HEK293T (cell line): ENCODE measurements at regions not wholly inside any gene's neighbourhood (a gene's known extent, or its start where the extent isn't known, plus 50 kb on each side); places are given as distances from the start of the nearest gene placed in this dataset.

Source experiments
- CTCF ChIA-PET: fragments of 350-600 bp; formaldehyde crosslinking; extraction: SDS; loops from one replicate; lab custom pipeline; 2021; ENCODE audit warnings: antibody characterized with exemption, inconsistent platforms; lab: Yijun Ruan, JAX
- POLR2A ChIA-PET: fragments of 350-600 bp; formaldehyde crosslinking; extraction: SDS; loops from one replicate; lab custom pipeline; 2020; ENCODE audit warnings: antibody characterized with exemption, inconsistent platforms; lab: Yijun Ruan, JAX
- DNase-seq: peaks from one replicate; pipeline ENCODE4 v3.0.0; 2012; ENCODE audit warnings: mixed read lengths; ENCODE audit errors: extremely low spot score
- ARNT ChIP-seq: fragments of 450-650 bp; IDR thresholded peaks from 2 replicates; pipeline ENCODE4 v1.6.1; 2017; ENCODE audit warnings: mild to moderate bottlenecking
- BHLHE40 ChIP-seq: fragments of 450-650 bp; IDR thresholded peaks from 2 replicates; pipeline ENCODE4 v1.6.1; 2016; ENCODE audit warnings: mild to moderate bottlenecking, moderate library complexity, borderline replicate concordance
- CTBP1 ChIP-seq: fragments of 450-650 bp; IDR thresholded peaks from 2 replicates; pipeline ENCODE4 v1.6.1; 2016; ENCODE audit warnings: borderline replicate concordance
- ELF4 ChIP-seq: fragments of 450-650 bp; IDR thresholded peaks from 2 replicates; pipeline ENCODE4 v1.6.1; 2017; ENCODE audit warnings: antibody characterized with exemption
- FOXA1 ChIP-seq: fragments of 450-650 bp; IDR thresholded peaks from 2 replicates; pipeline ENCODE4 v1.6.1; 2016; ENCODE audit warnings: mild to moderate bottlenecking
- FOXK2 ChIP-seq: fragments of 450-650 bp; IDR thresholded peaks from 2 replicates; pipeline ENCODE4 v1.6.1; 2016; ENCODE audit warnings: mild to moderate bottlenecking
- FOXM1 ChIP-seq: fragments of 450-650 bp; IDR thresholded peaks from 2 replicates; pipeline ENCODE4 v1.6.1; 2017; ENCODE audit warnings: mild to moderate bottlenecking, borderline replicate concordance
- HDGF ChIP-seq: fragments of 450-650 bp; IDR thresholded peaks from 2 replicates; pipeline ENCODE4 v1.6.1; 2017; ENCODE audit warnings: antibody characterized with exemption, borderline replicate concordance
- L3MBTL2 ChIP-seq: fragments of 450-650 bp; conservative IDR thresholded peaks from 2 replicates; pipeline ENCODE4 v1.6.1; 2016; ENCODE audit warnings: mild to moderate bottlenecking
- LEF1 ChIP-seq: fragments of 450-650 bp; IDR thresholded peaks from 2 replicates; pipeline ENCODE4 v1.6.1; 2017; ENCODE audit warnings: mild to moderate bottlenecking, borderline replicate concordance
- NFRKB ChIP-seq: fragments of 450-650 bp; IDR thresholded peaks from 2 replicates; pipeline ENCODE4 v1.6.1; 2016; ENCODE audit warnings: mild to moderate bottlenecking, moderate library complexity
- SP1 ChIP-seq: fragments of 450-650 bp; IDR thresholded peaks from 2 replicates; pipeline ENCODE4 v1.6.1; 2017
- SUZ12 ChIP-seq: fragments of 450-650 bp; IDR thresholded peaks from 2 replicates; pipeline ENCODE4 v1.6.1; 2016; ENCODE audit warnings: mild to moderate bottlenecking
- TARDBP ChIP-seq: fragments of 450-650 bp; IDR thresholded peaks from 2 replicates; pipeline ENCODE4 v1.6.1; 2016
- ZNF384 ChIP-seq: fragments of 450-650 bp; IDR thresholded peaks from 2 replicates; pipeline ENCODE4 v1.6.1; 2016
- TF ChIP-seq, protein P1 (sequence below): fragments of 450-650 bp; IDR thresholded peaks from 2 replicates; pipeline ENCODE4 v1.6.1; 2016

- ChIA-PET CTCF (no interaction called here), POLR2A (no interaction called here)
- TF ChIP-seq ARNT = no peak
- no peak for TF ChIP-seq TARDBP
- TF ChIP-seq CTBP1 = no peak
- TF ChIP-seq NFRKB = no peak
- TF ChIP-seq ELF4 = no peak
- no peak for TF ChIP-seq LEF1
- TF ChIP-seq, protein P1, sequence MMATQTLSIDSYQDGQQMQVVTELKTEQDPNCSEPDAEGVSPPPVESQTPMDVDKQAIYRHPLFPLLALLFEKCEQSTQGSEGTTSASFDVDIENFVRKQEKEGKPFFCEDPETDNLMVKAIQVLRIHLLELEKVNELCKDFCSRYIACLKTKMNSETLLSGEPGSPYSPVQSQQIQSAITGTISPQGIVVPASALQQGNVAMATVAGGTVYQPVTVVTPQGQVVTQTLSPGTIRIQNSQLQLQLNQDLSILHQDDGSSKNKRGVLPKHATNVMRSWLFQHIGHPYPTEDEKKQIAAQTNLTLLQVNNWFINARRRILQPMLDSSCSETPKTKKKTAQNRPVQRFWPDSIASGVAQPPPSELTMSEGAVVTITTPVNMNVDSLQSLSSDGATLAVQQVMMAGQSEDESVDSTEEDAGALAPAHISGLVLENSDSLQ = no peak
- no peak for TF ChIP-seq FOXK2
- TF ChIP-seq SP1 = no peak
- no peak for TF ChIP-seq FOXA1
- no peak for TF ChIP-seq FOXM1
- DNase-seq = no peak
Measured at GRCh38 chr9:82722051-82722450, 340.9 kb downstream of the RASEF start.

GRCh38 chr9:82722561-82722960 is 340.4 kb downstream of the RASEF start:
- ChIA-PET CTCF (no interaction called here), POLR2A (no interaction called here)
- TF ChIP-seq BHLHE40 (no peak), HDGF (no peak), NFRKB (no peak), L3MBTL2 (no peak), CTBP1 (no peak), TARDBP (no peak), ARNT (no peak)
- TF ChIP-seq, protein P1 = no peak
- no peak for DNase-seq

DNA sequence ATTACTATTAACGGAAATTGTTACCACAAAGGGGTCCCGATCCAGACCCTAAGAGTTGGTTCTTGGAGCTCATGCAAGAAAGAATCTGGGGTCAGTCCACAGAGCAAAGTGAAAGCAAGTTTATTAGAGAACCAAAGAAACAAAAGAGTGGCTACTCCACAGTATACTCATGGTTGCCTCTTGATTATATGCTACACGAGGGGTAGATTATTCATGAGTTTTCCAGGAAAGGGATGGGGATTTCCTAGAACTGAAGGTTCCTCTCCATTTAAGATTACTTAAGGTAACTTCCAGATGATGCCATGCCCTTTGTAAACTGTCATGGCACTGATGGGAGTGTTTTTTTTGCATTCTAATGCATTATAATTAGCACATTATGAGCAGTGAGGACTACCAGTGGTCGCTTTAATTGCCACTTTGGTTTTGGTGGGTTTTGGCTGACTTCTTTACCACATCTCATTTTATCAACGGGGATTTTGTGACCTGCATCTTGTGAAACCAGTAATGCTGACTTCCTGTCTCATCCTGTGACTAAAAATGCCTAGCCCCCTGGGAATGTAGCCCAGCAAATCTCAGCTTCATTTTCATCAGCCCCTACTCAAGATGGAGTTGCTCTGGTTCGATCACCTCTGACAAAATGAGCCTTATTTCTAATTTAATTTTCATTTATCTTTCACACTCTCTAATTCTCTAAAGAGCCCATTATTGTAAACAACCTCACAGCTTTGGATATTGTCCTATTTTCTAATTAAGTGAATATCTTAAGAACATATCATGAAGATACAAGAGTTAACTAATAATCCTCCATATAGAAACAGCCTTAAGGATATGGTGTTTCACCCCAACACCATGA is 336.3 kb downstream of the RASEF start:
- ChIA-PET CTCF (no interaction called here), POLR2A (no interaction called here)
- TF ChIP-seq L3MBTL2 (no peak), HDGF (no peak), SP1 (no peak), ZNF384 (no peak), ARNT (no peak), TARDBP (no peak), BHLHE40 (no peak), SUZ12 (no peak), FOXM1 (no peak), CTBP1 (no peak), NFRKB (no peak)
- DNase-seq = no peak

GRCh38 chr9:82729141-82729540 is 333.8 kb downstream of the RASEF start:
- ChIA-PET POLR2A (no interaction called here), CTCF (no interaction called here)
- TF ChIP-seq SUZ12 = no peak
- DNase-seq = no peak

DNA sequence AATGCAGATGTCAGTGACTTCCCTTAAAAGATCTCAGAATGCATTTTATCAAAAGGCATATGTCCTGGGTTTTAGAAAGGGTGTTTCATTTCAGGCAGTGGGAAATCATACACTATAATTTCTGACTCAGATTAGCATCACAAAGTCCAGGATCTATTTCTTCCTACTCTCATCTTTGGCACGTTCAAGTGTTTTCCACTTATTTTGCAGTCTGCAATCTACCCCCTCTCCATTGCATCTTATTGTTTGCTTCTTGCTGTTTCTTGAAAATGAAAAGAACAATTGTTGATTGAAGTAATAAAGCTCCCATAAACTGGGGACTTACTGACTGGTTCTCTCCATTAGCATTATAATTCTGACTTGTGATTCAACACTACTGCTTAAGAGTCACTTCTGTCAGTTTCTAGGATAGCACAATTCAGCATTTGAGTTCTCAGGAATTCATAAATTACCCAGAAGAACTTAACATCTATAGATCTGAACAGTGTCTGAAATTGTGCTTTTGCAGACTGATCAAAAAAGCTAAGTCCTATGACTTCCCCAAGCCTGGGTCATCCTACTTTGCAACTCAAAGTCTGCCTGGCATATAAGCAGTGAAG is 332.9 kb downstream of the RASEF start:
- DNase-seq = no peak
- TF ChIP-seq LEF1 = no peak
- TF ChIP-seq L3MBTL2 = no peak
- TF ChIP-seq NFRKB = no peak
- TF ChIP-seq ZNF384 = no peak
- no peak for TF ChIP-seq ARNT
- ChIA-PET CTCF (no interaction called here), POLR2A (no interaction called here)

GRCh38 chr9:82732928-82733327 is 330.0 kb downstream of the RASEF start:
- ChIA-PET CTCF (interaction anchor here (0.7 kb wide), 1 partner anchor 11 kb away, joined by 4 read pairs; no protein-coding TSS in a partner anchor), POLR2A (no interaction called here)
- no peak for DNase-seq
- no peak for TF ChIP-seq CTBP1
- no peak for TF ChIP-seq ZNF384
- no peak for TF ChIP-seq ARNT

GRCh38 chr9:82736126-82736525 is 326.8 kb downstream of the RASEF start:
- TF ChIP-seq TARDBP (no peak), HDGF (no peak), LEF1 (no peak), NFRKB (no peak), FOXA1 (no peak), L3MBTL2 (no peak), SUZ12 (no peak), CTBP1 (no peak), SP1 (no peak)
- no peak for DNase-seq
- ChIA-PET CTCF (no interaction called here), POLR2A (no interaction called here)

DNA sequence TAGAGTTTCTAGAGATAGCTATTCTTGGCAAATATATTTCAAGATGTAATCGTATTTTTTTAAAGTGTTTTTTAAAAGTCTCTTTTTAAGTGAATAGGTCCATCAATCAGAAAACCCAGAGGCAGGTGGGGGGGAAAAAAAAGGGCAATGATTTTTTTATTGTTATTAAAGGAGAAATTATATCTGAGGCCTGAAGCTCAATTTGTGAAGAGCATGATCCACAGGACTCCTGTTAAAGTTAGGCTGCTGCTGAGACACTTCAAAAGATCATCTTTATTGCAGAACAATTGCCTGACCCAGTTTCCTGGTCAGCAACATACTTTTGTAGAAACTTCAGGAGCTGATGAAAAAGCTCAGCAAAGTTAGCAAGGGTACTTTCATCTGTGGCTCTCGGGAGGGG is 326.2 kb downstream of the RASEF start:
- ChIA-PET POLR2A (no interaction called here), CTCF (no interaction called here)
- no peak for TF ChIP-seq CTBP1
- TF ChIP-seq FOXA1 = no peak
- TF ChIP-seq ARNT = no peak
- no peak for TF ChIP-seq TARDBP
- no peak for TF ChIP-seq SP1
- TF ChIP-seq ZNF384 = no peak
- TF ChIP-seq HDGF = no peak
- TF ChIP-seq, protein P1 = no peak
- TF ChIP-seq BHLHE40 = no peak
- no peak for TF ChIP-seq ELF4
- no peak for TF ChIP-seq FOXK2
- no peak for TF ChIP-seq L3MBTL2
- TF ChIP-seq SUZ12 = no peak
- no peak for TF ChIP-seq LEF1
- TF ChIP-seq FOXM1 = no peak
- TF ChIP-seq NFRKB = no peak
- DNase-seq = no peak
